GM12878 (cell line): ENCODE measurements at regions not wholly inside any gene's neighbourhood (a gene's known extent, or its start where the extent isn't known, plus 50 kb on each side); places are given as distances from the start of the nearest gene placed in this dataset.

Experiments used
- ATAC-seq: fragments of 200-7000 bp; cut with Tn5 transposase; 3 replicates; pipeline ENCODE4 v1.9.1; 2020; ENCODE audit warnings: mild to moderate bottlenecking, moderate library complexity
- BruUV-seq: library from RNA; stranded (reverse); fragments of 400-500 nt; replicated peaks from 2 replicates; lab custom pipeline; 2021; lab: Mats Ljungman, UMichigan
- CTCF ChIA-PET: fragments of 300-600 bp; sonication (Branson Sonifier 250); formaldehyde crosslinking; extraction: SDS; loops from one replicate; lab custom pipeline; 2021; ENCODE audit warnings: inconsistent platforms; lab: Yijun Ruan, JAX
- POLR2A ChIA-PET: fragments of 350-600 bp; formaldehyde crosslinking; extraction: SDS; loops from one replicate; lab custom pipeline; 2021; ENCODE audit warnings: inconsistent platforms; lab: Charles Lee
- RAD21 ChIA-PET: fragments of 300-600 bp; sonication (Branson Sonifier 250); formaldehyde crosslinking; loops from one replicate; lab custom pipeline; 2023; ENCODE audit warnings: antibody characterized with exemption; ENCODE audit not compliant: unreplicated experiment; lab: Charles Lee
- SMC1A ChIA-PET: fragments of 300-600 bp; sonication (Branson Sonifier 250); formaldehyde crosslinking; loops from one replicate; lab custom pipeline; 2023; ENCODE audit not compliant: unreplicated experiment, uncharacterized antibody; lab: Charles Lee
- DNase-seq: peaks from one replicate; pipeline ENCODE4 v3.0.0-alpha.2; 2011; ENCODE audit warnings: low read depth, low spot score
- FAIRE-seq: peaks from 3 replicates; lab custom pipeline; 2011; peaks lifted over from hg19 to GRCh38; lab: Jason Lieb, UNC
- H2AFZ ChIP-seq: 2 replicates; pipeline ENCODE4 v1.6.0; 2011; ENCODE audit warnings: low read depth, low read length, control low read depth; ENCODE audit not compliant: control insufficient read depth
- H3K27ac ChIP-seq: 2 replicates; pipeline ENCODE4 v1.5.1; 2011; ENCODE audit warnings: control low read depth; ENCODE audit not compliant: control insufficient read depth, insufficient read depth
- H3K27me3 ChIP-seq, 2 experiments: replicated peaks in 1 of 2; 2 replicates each; pipeline versions ENCODE4 v1.6.0 to v1.6.1; 2011; ENCODE audit warnings: low read length in 1 of 2; ENCODE audit not compliant: control insufficient read depth in 2 of 2, insufficient read depth in 2 of 2
- H3K36me3 ChIP-seq, 2 experiments: 2 replicates each; pipeline ENCODE4 v1.5.1; 2011; ENCODE audit warnings: low read length in 1 of 2; ENCODE audit not compliant: control insufficient read depth in 2 of 2, insufficient read depth in 2 of 2
- H3K4me1 ChIP-seq: 2 replicates; pipeline ENCODE4 v1.6.1; 2011; ENCODE audit warnings: mild to moderate bottlenecking, low read length, moderate library complexity, mixed read lengths; ENCODE audit not compliant: control insufficient read depth, insufficient read depth
- H3K4me2 ChIP-seq: 2 replicates; pipeline ENCODE4 v1.6.0; 2011; ENCODE audit warnings: control low read depth; ENCODE audit not compliant: control insufficient read depth, insufficient read depth
- H3K4me3 ChIP-seq: fragments of 200-600 bp; sonication (generic); 2 replicates; pipeline ENCODE4 v1.5.1; 2016
- H3K79me2 ChIP-seq: 2 replicates; pipeline ENCODE4 v1.6.0; 2011; ENCODE audit warnings: low read length; ENCODE audit not compliant: control insufficient read depth, insufficient read depth
- H3K9ac ChIP-seq: 2 replicates; pipeline ENCODE4 v1.8.0; 2011; ENCODE audit warnings: low read length, control low read depth, mixed read lengths; ENCODE audit not compliant: control insufficient read depth, insufficient read depth
- H3K9me3 ChIP-seq: replicated peaks from 3 replicates; pipeline ENCODE4 v1.5.1; 2011; ENCODE audit warnings: mild to moderate bottlenecking, low read length; ENCODE audit not compliant: control insufficient read depth, insufficient read depth
- H4K20me1 ChIP-seq: 2 replicates; pipeline ENCODE4 v1.6.0; 2011; ENCODE audit not compliant: control insufficient read depth, insufficient read depth
- ATF2 ChIP-seq: IDR thresholded peaks from 2 replicates; pipeline ENCODE4 v1.6.1; 2012; ENCODE audit warnings: low read length, inconsistent platforms
- BCL11A ChIP-seq: IDR thresholded peaks from 2 replicates; pipeline ENCODE4 v1.6.1; 2011; ENCODE audit warnings: low read depth, low read length
- CHD4 ChIP-seq: fragments of 200-600 bp; sonication (generic); IDR thresholded peaks from 2 replicates; pipeline ENCODE4 v1.6.1; 2016; ENCODE audit warnings: mild to moderate bottlenecking
- GATAD2B ChIP-seq: fragments of 450-650 bp; conservative IDR thresholded peaks from 2 replicates; pipeline ENCODE4 v1.6.1; 2017; ENCODE audit warnings: low read depth, mild to moderate bottlenecking, moderate library complexity
- NFIC ChIP-seq: IDR thresholded peaks from 2 replicates; pipeline ENCODE4 v1.6.1; 2012; ENCODE audit warnings: low read depth, mild to moderate bottlenecking, inconsistent platforms, low read length, moderate library complexity
- POLR2A ChIP-seq: IDR thresholded peaks from 2 replicates; pipeline ENCODE4 v1.6.1; 2011; ENCODE audit warnings: low read depth, mild to moderate bottlenecking, low read length
- POU2F2 ChIP-seq: IDR thresholded peaks from 3 replicates; pipeline ENCODE4 v1.6.1; 2011; ENCODE audit warnings: low read depth, mild to moderate bottlenecking, low read length, borderline replicate concordance
- STAT3 ChIP-seq: IDR thresholded peaks from 2 replicates; pipeline ENCODE4 v1.6.1; 2011; ENCODE audit warnings: low read depth, low read length, improper control_type of control experiment
- ZBED1 ChIP-seq: IDR thresholded peaks from 2 replicates; pipeline ENCODE4 v1.6.1; 2016; ENCODE audit warnings: borderline replicate concordance
- ZNF384 ChIP-seq: IDR thresholded peaks from 2 replicates; pipeline ENCODE4 v1.6.1; 2012; ENCODE audit warnings: low read depth, mild to moderate bottlenecking, low read length, improper control_type of control experiment, borderline replicate concordance
- ZNF592 ChIP-seq: fragments of 450-650 bp; IDR thresholded peaks from 2 replicates; pipeline ENCODE4 v1.6.1; 2017; ENCODE audit warnings: mild to moderate bottlenecking, moderate library complexity
- ZNF622 ChIP-seq: fragments of 450-650 bp; IDR thresholded peaks from 2 replicates; pipeline ENCODE4 v1.6.1; 2017; ENCODE audit warnings: mild to moderate bottlenecking, inconsistent platforms
- WGBS: methylation state at CpG from one replicate; pipeline ENCODE4 v1.1.6; 2016; ENCODE audit warnings: low lambda C conversion rate; ENCODE audit not compliant: insufficient replicate concordance, insufficient coverage; ENCODE audit errors: missing lambda C conversion rate; 5-methylcytosine and 5-hydroxymethylcytosine counted together
- in situ Hi-C: fragments of 300-500 bp; cut with MboI; formaldehyde crosslinking; loops from 9 replicates; pipeline ENCODE4 v1.14.3; 2018; ENCODE audit warnings: mixed read lengths
- intact Hi-C: fragments of 100-400 bp; cut with micrococcal nuclease; formaldehyde crosslinking; loops from one replicate; pipeline ENCODE4 v1.14.2; 2022; ENCODE audit not compliant: unreplicated experiment

GRCh38 chr15:87243474-87243873 lies 1013.1 kb downstream of the NTRK3 start (continued):
- TF ChIP-seq ZNF592: no peak
- TF ChIP-seq ZBED1: no peak
- TF ChIP-seq ZNF622: no peak
- TF ChIP-seq, all 136 proteins: peak for 0

GRCh38 chr15:87239582-87240230 lies 1016.8 kb downstream of the NTRK3 start:
- no peak overlapping the region for H2AFZ ChIP-seq
- no peak overlapping the region for H3K9ac ChIP-seq
- ChIA-PET CTCF (no interaction called here), POLR2A (no interaction called here), RAD21 (no interaction called here), SMC1A (no interaction called here)
- H3K27ac ChIP-seq: no peak overlapping the region
- intact Hi-C loops: no loop called here
- DNase-seq (no peak), ATAC-seq (no peak), FAIRE-seq (no peak)
- 60% methylated on average over 3 of the region's 3 CpGs for WGBS
- no TSS peak for BruUV-seq
- no peak overlapping the region for H3K4me3 ChIP-seq
- H3K36me3 ChIP-seq: no peaks in the 10 kb centered on the region
- in situ Hi-C loops: no loop called here
- H3K27me3 ChIP-seq: no peaks in the 10 kb centered on the region
- TF ChIP-seq ZNF384 (no peak), BCL11A (no peak), STAT3 (no peak), ATF2 (no peak), POLR2A (no peak), GATAD2B (no peak), CHD4 (no peak), NFIC (no peak), POU2F2 (no peak)
- H3K79me2 ChIP-seq: no peaks in the 10 kb centered on the region
- H4K20me1 ChIP-seq: no peaks in the 10 kb centered on the region
- H3K4me2 ChIP-seq: no peak overlapping the region
- H3K9me3 ChIP-seq: no peaks in the 10 kb centered on the region
- no peaks in the 10 kb centered on the region for H3K4me1 ChIP-seq
